GM21447 (cell line): ENCODE measurements at regions not wholly inside any gene's neighbourhood (a gene's known extent, or its start where the extent isn't known, plus 50 kb on each side); places are given as distances from the start of the nearest gene placed in this dataset.
"Not testable (repeated sequence)": the region's sequence is repeated elsewhere in the genome, so short reads cannot be mapped to it uniquely, and the experiment has no call there.

ENCODE experiments used
- ATAC-seq: cut with Tn5 transposase; IDR thresholded peaks from one replicate; pipeline ENCODE4 v1.9.1; 2021; ENCODE audit not compliant: unreplicated experiment

- ATAC-seq: not testable (repeated sequence)
These were observed 98.1 kb downstream of the ARRDC3 start for GRCh38 chr5:91285062-91285461.

DNA sequence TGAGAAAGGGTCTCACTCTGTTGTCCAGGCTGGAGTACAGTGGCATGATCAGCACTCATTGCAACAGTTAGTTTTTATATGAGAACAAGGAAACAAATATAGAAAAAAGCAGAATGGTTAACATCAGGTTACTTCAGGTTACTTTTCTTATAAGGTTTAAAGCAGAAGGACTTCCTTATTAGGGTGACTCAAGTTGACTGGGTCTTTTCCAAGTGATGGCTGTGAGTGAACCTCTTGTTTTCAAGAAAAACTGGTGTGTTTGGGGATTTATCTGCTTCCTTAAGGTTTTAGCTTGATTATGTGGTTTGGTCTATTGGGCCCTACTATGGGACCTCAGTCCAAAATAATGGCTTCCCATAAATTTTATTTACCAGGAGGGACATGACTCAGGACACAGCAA, 99.2 kb downstream of the ARRDC3 start:
- ATAC-seq: no peak

DNA sequence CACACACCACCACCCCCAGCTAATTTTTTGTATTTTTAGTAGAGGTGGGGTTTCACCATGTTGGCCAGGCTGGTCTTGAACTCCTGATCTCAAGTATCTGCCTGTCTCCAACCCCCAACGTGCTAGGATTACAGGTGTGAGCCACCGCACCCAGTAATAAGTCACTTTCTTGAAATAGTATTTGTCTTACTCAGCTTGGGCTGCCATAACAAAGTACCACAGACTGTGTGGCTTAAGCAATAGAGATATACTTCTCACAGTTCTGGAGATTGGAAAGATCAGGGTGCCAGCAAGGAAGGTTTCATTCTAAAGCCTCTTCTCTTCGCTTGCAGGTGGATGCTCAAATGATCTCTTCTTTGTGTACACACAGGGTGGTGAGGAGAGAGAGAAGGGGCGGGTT, 99.8 kb downstream of the ARRDC3 start:
- ATAC-seq: no peak

DNA sequence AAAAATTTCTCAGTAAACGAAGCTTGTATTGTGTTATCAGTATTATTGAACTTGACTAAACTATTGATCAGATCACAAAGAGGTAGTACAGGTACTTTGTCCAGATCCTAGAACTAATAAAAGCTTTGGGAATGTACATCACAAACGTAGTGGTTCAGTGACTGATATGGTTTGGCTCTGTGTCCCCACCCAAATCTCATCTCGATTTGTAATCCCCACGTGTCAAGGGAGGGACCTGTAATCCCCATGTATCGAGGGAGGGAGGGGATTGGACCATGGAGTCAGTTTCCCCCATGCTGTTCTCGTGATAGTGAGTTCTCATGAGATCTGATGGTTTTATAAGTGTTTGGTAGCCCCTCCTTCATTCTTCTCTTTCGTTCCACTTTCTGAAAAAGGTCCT, 100.9 kb downstream of the ARRDC3 start:
- no peak for ATAC-seq

DNA sequence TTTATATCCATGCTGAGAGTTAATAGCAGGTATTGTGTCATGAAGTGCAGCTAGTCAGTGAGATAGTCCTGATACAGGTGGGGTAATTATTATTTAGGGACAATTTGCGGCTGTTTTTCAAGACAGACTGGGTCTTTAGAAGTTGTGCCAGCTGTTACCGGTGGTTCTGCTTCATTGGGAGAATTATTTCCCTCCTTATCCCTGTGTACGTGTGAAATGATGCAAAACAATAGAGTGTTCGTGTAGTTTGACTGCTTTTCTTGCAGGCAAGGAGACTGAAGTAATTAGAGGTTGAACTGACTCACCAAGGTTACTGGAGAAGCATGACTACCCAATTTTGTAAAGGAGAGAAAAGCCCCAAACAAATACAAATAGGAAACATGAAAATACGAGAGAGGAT, 101.7 kb downstream of the ARRDC3 start:
- ATAC-seq: no peak

- peak; percentile 90 for ATAC-seq
These were observed 102.5 kb downstream of the ARRDC3 start for GRCh38 chr5:91280362-91281269.

- no peak for ATAC-seq
These were observed 105.3 kb downstream of the ARRDC3 start for GRCh38 chr5:91277840-91278239.

GRCh38 chr5:91277093-91277626, 106.0 kb downstream of the ARRDC3 start:
- no peak for ATAC-seq

DNA sequence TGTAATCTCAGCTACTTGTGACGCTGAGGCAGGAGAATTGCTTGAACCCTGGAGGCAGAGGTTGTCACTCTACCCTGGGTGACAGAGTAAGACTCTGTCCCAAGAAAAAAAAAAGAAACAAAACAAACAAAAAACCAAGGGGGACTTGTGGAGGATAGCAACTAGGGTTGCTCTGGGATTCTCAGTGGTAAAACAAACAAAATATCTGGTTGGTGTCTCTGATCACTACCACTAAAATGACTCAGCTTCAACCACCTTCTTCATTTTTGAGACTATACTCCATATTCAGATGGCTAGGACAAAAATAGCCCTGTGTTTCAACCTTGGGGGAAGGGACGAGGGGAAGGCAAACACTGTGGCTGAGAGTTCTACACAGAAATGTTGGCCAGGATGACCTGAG, 110.3 kb downstream of the ARRDC3 start:
- peak; percentile 90 for ATAC-seq

DNA sequence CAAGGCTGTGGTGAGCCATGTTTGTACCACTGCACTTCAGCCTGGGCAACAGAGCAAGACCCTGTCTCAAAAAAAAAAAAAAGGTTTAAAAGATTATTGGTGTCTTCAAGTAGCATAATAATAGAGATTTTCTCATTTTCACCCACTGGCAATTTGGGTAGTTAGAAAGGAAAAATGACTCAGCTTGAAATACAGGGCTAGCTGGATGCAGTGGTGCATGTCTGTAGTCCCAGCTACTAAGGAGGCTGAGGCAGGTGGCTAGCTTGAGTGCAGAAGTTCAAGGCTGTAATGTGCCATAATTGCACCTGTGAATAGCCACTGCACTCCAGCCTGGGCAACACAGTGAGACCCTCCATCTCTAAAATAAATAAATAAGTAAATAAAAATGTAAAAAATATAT, 111.1 kb downstream of the ARRDC3 start:
- ATAC-seq: peak; percentile 66

GRCh38 chr5:91269198-91269597, 113.9 kb downstream of the ARRDC3 start:
- no peak for ATAC-seq

GRCh38 chr5:91266184-91266705, 116.9 kb downstream of the ARRDC3 start:
- ATAC-seq: peak; percentile 78

- ATAC-seq: no peak
These were observed 118.6 kb downstream of the ARRDC3 start for GRCh38 chr5:91264311-91265051.

DNA sequence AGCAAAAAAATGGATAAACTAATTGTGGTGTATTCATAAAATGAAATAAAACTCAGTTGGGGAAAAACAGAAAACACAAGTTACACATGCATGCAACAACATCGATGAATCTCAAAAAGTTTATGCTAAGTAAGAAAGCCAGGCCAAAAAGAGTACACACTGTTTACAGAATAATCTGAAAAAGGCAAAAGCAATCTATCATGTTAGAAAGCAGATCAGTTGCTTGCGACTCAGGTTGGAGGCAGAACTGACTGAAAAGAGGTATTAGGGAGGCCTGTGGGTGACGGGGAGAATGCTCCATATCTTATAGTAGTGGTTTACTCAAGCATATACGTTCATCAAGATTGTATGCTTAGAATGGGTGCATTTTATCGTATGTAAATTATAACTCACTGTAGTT, 119.2 kb downstream of the ARRDC3 start:
- ATAC-seq: no peak

DNA sequence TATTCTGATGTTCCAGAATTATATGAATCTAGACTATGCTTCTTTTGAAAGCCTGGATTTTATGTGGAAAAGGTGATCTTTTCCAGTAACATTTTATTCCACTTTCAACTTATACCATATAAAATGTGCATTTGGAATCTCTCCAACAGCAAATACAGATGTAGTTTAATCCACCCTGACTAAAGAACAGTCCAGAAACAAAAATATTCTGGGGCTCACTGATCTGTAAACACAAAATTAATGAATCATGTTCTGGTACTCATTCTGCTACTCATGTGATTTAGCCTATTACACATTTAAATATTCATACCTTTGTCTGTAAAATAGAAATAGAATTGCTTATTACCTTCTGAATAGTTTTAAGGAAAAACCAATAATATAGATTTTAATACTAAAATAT, 125.8 kb downstream of the ARRDC3 start:
- ATAC-seq: no peak

DNA sequence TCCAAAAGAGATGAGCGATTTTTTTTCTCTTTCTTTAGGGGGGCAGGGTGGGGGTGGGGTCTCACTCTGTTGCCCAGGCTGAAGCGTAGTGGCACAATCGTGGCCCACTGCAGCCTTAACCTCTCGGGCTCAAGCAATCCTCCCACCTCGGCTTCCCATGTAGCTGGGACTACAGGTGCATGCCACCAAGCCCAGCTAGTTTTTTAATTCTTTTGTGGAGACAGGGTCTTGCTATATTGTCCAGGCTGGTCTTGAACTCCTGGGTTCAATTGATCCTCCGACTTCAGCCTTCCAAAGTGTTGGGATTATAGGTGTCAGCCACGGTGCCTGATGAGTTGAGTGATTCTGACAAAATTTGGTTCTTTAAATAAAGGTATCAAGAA, 127.0 kb downstream of the ARRDC3 start:
- no peak for ATAC-seq

DNA sequence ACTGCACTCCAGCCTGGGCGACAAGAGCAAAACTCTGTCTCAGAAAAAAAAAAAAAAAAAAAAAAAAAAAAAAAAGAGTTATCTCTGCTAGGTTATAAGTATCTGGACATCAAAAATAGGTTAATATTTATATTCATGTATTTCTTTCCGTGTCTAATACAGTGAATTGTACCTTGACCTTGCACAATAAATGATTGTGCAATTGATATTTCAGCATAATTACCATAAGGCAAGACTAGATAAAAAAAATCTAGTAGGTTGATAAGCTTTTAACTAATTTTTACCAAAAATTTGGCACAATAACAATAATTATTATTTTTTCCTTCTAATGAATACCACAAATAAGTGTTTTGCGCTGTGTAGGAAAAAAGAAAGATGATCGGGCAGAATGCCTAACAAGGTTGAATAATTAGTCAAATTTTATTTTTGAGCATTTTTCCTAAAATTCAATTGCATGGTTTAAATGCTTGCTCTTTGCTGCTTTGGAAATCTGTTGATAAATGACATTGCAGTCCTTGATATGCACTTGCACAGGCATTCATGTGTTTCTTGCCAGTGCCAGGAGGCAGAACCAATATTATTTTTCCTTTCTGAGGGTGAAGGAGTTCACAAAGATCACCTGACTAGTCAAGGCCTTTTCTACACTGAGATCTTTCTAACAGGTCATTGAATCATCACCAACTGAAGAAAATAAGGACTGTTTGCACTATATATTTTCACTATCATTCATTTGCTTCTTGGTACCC, 127.5 kb downstream of the ARRDC3 start:
- ATAC-seq: no peak

DNA sequence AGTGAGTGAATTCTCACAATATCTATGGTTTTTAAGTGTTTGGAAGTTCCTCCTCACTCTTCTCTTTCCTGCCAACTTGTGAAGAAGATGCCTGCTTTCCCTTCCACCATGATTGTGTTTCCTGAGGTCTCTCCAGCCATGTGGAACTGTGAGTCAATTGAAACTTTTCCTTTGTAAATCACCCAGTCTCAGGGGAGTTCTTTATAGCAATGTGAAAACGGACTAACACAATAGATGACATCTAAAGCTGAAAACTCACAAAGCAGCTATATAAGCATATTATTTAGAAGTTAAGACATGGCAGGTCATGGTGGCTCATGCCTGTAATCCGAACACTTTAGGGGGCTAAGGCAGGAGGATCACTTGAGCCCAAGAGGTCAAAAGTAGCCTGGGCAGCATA, 130.2 kb downstream of the ARRDC3 start:
- no peak for ATAC-seq

- ATAC-seq: no peak
These were observed 137.2 kb downstream of the ARRDC3 start for GRCh38 chr5:91245871-91246270.

GRCh38 chr5:91245074-91245452, 138.1 kb downstream of the ARRDC3 start:
- ATAC-seq: no peak
